IPS DF 4.7 (cell line): ENCODE measurements at regions not wholly inside any gene's neighbourhood (a gene's known extent, or its start where the extent isn't known, plus 50 kb on each side); places are given as distances from the start of the nearest gene placed in this dataset.
"Not testable (repeated sequence)": the region's sequence is repeated elsewhere in the genome, so short reads cannot be mapped to it uniquely, and the experiment has no call there.

Experiments
- DNase-seq: peaks from one replicate; pipeline ENCODE4 v3.0.0-alpha.2; 2013; ENCODE audit warnings: low spot score; ENCODE audit errors: extremely low read depth

DNA sequence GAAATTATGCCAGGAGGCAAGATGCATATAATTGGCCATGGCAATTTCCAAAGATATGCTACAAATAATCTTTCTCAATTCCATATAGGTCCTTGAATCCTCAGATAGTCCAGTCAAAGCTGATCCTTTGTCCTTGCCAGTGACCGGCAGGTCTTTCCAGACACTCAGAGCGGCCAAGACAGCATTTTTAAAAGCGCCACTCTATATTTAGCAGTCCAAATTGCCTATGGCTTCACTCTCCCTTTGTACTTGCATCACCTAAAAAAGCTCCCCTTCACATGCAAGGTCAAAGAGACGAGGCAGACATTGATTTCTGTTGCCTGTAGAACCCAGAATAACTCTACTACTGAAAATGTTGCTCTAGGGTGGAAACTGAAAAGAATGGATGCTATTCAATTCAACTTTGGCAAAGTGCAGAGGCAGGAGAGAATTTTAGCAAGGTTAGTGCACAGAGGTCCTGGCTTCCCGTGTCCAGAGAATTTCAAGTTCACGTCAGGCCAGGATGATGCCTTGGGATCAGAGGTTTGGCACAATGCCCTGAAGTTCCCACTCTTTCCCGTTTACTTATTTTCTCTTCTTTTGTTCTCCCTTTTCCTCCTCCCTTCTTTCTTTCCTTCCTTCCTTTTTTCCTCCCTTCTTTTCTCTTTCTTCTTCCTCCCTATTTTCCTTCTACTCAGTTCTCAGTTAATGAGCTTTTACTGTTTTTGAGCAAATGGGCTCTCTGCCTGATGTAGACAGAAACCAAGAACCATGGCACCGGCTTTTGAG, 108.5 kb downstream of the KCNK1 start:
- no peak for DNase-seq

DNA sequence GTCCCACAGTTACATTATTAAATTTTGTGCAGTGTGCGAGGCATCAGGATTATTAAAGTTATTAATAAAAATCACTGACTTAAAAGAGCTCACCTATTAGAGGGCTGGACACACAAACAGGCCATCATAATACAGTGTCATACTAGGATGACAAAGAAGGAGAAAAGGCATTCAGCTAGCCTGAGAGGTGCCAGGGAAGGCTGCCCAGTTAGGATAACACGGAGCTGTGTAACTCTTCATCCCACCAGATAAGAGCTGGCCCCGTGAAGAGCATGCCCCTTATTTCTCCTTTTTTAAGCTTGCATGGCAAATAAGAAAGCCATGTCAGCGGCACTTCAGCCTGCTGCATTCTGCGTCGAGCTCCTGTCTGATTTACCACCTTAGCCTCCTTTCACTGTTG, 109.5 kb downstream of the KCNK1 start:
- DNase-seq = no peak

DNA sequence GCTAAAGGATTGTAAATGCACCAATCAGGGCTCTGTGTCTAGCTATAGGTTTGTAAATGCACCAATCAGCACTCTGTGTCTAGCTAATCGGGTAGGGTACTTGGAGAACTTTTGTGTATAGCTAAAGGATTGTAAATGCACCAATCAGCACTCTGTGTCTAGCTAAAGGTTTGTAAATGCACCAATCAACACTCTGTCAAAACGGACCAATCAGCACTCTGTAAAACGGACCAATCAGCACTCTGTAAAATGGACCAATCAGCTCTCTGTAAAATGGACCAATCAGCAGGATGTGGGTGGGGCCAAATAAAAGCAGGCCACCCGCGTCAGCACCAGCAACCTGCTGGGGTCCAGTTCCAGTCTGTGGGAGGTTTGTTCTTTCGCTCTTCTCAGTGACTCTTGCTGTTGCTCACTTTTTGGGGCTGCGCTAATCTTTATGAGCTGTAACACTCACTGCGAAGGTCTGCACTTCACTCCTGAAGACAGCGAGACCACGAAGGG, 110.3 kb downstream of the KCNK1 start:
- not testable (repeated sequence) for DNase-seq

DNA sequence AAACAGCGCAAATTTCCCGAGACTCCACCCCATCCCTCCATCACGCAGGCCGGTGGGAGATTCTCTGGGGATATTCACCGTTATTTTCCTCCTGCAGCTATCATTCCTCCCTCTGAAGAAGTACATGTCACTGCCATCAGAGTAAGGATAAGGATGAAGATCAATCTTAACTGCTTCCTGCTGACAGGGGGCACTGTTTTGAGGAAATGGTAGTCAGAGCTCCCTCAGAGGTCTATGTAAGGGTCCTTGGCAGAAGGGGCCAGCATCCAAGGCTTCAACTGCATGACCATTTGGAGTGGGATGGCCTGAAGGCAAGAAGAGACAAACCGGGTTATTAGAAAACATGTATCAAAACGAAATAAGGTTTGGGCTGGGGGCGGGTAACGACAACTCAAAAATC, 111.5 kb downstream of the KCNK1 start:
- DNase-seq = peak; percentile 41

DNA sequence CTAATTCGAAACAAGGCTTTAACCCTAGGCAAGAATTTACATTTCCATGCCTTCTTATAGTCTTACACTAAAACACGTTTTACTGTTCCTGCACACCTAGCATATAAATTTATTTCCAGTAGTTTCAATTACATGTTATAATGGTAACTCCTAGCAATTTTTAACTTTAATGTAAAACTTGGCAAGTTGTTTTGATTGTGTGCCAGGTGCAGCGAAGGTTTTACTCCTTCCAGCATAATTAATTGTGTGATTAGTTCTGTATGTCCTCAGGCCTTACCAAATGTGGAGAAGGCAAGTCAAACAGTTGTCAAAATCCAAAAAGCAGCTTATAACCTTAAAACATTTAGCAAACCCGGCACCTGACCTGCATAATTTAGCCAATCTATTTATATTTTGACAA, 114.8 kb downstream of the KCNK1 start:
- DNase-seq = no peak

DNA sequence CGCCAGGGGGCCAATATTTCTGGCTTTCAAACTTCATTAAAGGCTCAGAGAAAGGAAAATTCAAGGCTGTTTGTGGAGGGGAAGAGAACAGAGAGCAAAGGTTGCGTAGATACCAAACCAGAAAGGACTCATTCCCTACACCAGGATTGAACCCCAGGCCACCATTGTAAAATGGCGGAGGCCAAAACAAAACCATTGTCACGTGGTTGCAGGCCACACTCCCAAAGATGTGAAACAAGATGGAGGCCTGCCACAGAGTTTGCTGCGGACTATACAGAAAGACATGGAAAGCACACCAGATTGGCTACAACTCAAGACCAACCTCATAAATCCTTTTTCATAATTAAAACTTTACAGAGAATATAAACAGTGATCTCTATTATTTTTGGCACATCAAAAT, 116.5 kb downstream of the KCNK1 start:
- DNase-seq = no peak

DNA sequence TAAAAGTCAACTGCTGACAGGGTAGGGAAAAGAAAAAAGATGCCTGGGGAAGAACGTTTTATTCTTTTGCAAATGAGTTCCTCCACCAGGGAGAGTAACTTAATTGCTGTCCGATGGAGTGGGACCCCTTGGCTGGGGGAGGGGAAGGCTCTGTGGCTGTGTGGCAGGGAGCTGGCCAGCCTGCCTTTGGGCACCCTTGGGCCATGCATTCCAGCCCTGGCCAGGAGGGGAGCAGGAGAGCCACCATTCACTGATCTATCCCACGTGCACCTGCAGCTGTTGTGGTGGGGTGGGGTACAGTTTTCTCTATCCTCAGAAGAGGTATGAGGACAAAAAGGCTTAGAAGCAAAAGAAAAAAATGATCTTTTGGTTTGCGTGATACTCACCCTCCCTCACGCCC, 116.9 kb downstream of the KCNK1 start:
- peak; percentile 38 for DNase-seq

DNA sequence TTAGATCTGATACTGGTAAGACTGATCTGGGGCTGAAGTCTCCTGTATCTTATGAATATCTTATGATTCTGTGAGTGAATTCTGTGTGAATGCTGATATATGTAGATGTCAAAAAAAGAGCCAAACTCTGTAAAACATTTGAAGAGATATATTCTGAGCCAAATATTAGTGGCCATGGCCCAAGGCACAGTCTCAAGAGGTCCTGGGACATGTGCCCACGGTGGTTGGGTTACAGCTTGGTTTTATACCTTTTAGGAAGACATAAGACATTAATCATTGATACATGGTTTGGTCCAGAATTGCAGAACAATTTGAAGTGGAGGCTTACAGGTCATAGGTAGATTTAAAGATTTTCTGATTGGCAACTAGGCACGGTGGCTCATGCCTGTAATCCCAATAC, 118.3 kb downstream of the KCNK1 start:
- no peak for DNase-seq

DNA sequence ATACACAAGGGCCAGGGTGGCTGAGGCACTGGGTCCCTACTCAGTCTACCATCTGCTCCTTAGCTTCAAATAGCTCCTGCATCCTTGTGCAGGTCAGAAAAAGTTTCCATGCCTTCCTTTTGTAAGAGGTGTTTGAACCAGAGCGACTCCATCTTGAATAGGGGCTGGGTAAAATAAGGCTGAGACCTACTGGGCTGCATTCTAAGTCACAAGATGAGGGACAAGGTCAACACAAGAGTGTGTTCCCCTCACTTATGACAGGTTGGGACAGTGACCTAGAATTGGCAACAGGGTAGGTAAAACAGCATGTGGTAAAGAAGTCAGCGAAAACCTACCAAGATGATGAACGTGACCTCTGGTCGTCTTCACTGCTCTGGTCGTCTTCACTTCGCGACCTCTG, 120.5 kb downstream of the KCNK1 start:
- no peak for DNase-seq

DNA sequence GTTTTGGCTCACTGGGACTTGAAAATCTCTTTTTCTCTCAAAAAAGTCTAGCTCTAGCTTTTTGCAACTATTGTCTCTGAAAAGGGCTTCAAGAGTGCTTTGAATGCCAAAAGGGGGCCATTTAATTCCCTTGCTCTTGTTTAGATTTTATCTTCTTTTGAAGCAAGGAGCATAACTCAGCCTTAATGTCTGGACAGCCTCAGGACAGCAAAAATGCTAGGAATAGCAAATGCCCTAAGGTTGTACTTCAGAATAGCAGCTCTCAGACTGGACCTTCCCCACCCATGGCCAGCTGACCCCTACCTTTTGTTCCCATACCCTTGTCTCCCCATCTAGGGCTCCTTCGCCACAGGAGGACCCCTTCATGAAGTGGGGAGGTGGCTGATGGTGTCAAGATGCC, 121.4 kb downstream of the KCNK1 start:
- DNase-seq = no peak

DNA sequence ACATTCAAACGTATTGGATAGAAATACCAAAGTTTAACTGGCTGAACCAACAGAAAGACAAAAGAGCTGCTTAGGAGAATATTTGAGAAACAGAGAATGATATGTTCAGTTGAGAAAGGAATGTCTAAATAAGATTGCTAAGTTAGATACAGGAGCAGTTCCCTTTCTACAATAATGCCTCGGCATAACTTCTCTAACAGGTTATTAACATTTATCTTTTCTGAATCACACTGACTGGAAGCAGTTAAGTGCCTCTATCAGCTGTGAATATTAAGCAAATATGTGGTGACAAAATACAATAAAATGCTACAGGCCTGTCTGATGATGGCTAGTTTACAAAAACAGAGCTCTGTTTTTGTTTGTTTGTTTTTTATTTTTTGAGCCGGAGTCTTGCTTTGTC, 121.9 kb downstream of the KCNK1 start:
- no peak for DNase-seq

DNA sequence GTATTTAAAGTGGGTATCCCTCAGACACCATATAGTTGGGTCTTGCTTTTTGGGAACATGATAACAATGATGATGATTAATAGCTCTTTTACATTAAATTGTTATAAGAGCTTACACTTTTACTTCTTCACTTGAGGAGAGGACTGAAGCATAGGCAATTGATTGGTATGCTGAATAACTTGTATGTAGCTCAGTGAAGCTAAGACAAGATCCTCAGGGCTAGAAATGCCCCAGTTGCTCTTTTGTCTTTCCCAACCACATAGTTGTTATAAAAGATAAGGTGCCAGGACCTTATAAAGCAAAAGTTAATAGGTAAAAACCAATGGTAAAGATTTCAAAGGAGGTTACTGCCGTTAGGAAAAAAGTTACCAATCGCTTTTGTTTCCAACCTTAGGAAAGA, 123.4 kb downstream of the KCNK1 start:
- no peak for DNase-seq

DNA sequence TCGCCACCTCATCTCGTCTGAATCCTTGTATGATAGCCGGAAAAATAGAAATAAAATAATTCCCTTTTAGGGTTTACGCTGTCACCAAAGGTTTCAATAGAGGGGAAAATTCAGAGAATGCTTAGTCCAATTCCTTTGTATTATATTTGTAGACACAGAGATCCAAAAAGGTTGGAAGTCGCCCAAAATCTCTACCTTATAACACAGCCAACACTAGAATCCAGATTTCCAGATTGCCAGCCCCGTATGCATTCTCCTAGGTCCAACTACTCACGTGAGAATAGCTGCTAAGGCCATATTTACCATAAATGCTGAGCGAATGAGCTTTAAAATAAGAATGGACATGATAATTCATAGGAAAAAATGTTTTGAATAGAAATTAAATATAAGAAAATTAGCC, 124.5 kb downstream of the KCNK1 start:
- DNase-seq = no peak

DNA sequence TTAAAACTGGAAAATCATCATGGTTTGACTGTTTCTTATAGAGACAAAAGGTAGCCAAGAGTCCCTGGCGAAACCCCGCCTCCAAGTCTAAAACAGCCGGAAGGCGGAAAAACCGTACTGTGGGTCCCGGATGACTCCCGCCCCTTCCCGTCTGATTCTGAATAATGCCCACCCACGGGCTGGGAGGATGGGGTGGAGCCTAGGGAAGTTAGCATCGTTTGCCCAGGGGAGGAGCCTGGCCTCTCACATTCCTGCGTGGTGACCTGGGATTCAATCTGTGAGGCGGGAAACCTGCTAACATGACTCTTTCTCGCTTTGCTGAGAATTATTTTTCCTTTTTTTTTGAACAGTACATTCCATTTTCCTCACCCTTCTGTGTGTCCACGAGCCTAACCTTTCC, 124.9 kb downstream of the KCNK1 start:
- peak; percentile 11 for DNase-seq

DNA sequence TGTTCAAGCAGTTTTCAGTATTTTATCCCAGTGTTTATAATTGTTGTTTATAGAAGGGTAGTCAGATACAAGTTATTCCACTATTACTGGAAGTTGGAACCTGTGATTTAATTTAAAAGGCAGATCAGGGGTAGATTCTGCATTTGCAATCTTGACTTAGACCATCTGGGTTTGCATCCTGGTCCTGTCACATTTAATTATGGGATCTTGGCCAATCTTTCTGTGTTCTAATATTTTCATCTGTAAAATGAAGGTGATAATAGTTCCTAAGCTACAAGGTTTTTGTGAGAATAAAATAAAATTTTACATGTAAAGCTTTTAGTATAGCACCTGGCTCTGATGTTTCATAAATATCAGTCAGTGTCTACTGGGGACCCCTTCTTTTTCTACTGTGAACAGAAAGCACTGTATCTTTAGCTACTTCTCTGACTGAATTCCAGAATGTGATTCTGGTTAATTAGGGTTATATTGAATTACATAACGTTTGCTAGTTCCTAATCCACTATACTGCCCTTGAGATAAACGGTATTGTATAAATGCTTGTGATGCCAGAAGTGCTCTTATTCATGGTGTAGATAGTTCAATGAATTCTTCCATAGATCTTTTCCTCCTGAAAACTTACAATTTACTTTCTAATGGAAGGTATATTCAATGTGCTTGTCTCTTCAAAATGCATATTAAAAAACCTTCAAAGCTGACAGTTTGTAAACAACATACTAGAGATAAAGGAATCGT, 131.0 kb downstream of the KCNK1 start:
- DNase-seq = no peak

DNA sequence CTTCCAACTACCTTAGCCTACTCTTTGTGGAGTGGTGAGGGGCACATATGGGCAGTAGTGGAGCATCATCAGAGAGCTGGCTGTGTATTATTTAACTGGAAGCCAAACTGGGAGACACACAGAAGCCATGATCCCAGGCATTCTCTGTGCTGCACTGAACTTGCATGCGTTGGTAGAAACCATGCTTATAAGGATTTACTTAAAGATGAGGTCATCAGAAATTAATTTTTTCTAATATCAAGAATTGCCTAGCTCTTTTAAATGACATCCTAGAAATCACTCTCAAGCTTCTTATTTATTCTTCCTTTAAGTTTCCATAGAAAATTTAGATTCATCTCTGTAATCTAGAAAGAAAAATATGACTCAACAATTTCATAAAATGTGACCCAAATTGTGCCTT, 136.2 kb downstream of the KCNK1 start:
- DNase-seq = no peak

DNA sequence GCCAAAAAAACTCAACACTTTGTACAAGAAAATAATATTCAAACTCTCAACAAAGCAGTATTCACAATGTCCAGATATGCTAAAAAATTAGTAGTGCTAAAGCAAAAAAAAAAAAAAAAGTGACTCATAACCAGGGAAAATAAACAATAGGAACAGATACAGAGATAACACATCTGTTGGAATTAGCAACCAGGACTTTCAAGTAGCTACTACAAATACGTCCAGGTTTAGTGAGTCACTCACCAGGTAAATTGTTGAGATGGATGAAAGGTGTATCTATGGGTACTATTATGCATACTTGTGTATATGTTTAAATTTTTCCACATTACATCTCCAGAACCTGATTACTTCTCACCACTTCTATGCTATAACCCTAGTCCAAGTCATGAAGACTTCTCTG, 144.8 kb upstream of the SLC35F3 start:
- DNase-seq = no peak

DNA sequence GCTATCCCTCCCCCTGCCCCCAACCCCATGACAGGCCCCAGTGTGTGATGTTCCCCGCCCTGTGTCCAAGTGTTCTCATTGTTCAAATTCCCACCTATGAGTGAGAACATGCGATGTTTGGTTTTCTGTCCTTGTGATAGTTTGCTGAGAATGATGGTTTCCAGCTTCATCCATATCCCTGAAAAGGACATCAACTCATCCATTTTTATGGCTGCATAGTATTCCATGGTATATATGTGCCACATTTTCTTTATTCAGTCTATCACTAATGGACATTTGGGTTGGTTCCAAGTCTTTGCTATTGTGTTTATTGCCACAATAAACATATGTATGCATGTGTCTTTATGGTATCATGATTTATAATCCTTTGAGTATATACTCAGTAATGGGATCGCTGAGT, 140.2 kb upstream of the SLC35F3 start:
- DNase-seq = not testable (repeated sequence)

DNA sequence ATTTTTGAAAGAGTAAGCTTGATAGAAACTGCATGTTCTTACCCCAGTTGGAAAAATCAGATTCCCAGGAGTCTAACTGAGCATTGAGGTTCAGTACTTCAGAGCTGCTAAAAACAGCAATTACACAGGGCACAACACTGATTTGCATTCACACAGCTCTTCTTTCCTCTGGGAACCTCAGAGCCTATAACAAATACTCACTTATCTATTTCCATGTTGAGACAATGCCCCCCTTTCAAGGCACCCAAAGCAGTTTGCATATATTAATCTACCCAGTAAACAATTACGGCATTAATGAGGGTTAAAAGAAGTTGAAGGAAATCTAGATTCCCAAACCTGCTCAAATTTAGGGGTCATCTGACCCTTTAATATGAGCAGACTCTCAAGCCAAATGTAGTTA, 126.9 kb upstream of the SLC35F3 start:
- DNase-seq = no peak

DNA sequence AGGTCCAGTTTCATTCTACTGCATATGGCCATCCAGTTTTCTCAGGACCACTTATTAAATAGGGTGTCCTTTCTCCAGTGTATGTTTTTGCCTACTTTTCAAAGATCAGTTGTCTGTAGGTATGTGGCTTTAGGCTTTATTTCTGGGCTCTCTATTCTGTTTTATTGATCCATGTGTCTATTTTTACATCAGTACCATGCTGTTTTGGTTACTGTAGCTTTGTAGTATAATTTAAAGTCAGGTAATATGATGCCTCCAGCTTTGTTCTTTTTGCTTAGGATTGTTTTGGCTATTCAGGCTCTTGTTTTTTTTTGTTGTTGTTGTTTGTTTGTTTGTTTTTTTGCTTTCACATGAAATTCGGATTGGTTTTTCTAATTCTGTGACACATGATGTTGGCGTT, 124.4 kb upstream of the SLC35F3 start:
- no peak for DNase-seq

DNA sequence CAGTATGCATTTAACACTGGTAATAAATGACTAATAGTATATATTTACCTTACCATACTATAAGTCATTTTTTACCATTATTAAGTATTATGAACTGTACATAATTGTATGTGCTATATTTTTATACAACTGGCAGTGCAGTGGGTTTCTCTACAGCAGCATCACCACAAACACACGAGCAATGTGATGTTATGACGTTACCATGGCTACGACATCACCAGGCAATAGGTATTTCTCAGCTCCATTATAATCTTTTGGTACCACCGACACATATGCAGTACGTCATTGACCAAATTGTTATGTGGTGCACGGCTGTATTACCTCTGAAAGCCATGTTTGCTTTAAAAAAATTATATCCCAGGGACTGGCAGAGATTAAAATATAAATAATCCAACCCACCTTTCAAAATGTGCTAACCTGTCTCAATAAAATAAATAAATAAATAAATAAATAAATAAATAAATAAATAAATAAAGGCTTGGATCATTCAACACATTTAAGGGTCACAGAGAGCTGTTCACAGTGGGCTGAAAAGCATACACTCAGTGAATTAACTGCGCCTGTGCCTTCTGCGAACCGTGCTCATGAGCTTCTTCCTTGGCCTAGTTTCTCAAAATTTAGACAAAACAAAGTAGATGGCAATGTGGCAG, 121.4 kb upstream of the SLC35F3 start:
- no peak for DNase-seq

DNA sequence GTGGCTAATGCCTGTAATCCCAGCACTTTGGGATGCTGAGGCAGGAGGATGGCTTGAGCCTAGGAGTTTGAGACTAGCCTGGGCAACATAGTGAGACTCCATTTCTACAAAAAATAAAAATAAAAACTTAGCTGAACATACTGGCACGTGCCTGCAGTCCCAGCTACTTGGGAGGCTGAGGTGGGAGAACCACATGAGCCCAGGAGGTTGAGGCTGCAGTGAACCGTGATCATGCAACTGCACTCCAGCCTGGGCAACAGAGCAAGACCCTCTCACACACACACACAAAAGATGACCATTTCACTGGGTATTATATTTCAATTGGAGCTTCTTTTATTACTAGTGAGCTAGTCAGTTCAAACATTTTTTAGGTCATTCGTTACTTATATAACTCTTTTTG, 116.9 kb upstream of the SLC35F3 start:
- DNase-seq = no peak
